OCI-LY1 (cell line): ENCODE measurements at regions not wholly inside any gene's neighbourhood (a gene's known extent, or its start where the extent isn't known, plus 50 kb on each side); places are given as distances from the start of the nearest gene placed in this dataset.
"Not testable (repeated sequence)": the region's sequence is repeated elsewhere in the genome, so short reads cannot be mapped to it uniquely, and the experiment has no call there.

ENCODE experiments used
- H2AFZ ChIP-seq: fragments of 200-600 bp; sonication (generic), shearing (Covaris generic); 2 replicates; pipeline ENCODE4 v1.6.0; 2014; ENCODE audit warnings: antibody characterized with exemption, mild to moderate bottlenecking, low read length
- H3F3A ChIP-seq: fragments of 200-600 bp; sonication (generic), shearing (Covaris generic); 2 replicates; pipeline ENCODE4 v1.6.0; 2014; ENCODE audit warnings: mild to moderate bottlenecking, antibody characterized with exemption, low read length, moderate library complexity; ENCODE audit not compliant: insufficient read depth
- H3K27ac ChIP-seq: fragments of 200-600 bp; sonication (generic); 2 replicates; pipeline ENCODE4 v1.5.1; 2014; ENCODE audit warnings: low read length, mixed run types, mild to moderate bottlenecking, low read depth; ENCODE audit not compliant: poor library complexity, severe bottlenecking
- H3K27me3 ChIP-seq: fragments of 200-600 bp; sonication (generic); 2 replicates; pipeline ENCODE4 v1.6.0; 2014; ENCODE audit warnings: antibody characterized with exemption, mild to moderate bottlenecking, low read length, moderate library complexity; ENCODE audit not compliant: insufficient read depth
- H3K36me3 ChIP-seq: fragments of 200-600 bp; sonication (generic); 2 replicates; pipeline ENCODE4 v1.6.1; 2014; ENCODE audit warnings: mild to moderate bottlenecking, antibody characterized with exemption, low read length, moderate library complexity, mixed read lengths; ENCODE audit not compliant: insufficient read depth
- H3K4me1 ChIP-seq: fragments of 200-600 bp; sonication (generic); 2 replicates; pipeline ENCODE4 v1.5.1; 2014; ENCODE audit warnings: mild to moderate bottlenecking, low read length, moderate library complexity; ENCODE audit not compliant: insufficient read depth, severe bottlenecking
- H3K4me2 ChIP-seq: fragments of 200-600 bp; sonication (generic), shearing (Covaris generic); 2 replicates; pipeline ENCODE4 v1.6.1; 2014; ENCODE audit warnings: low read length
- H3K4me3 ChIP-seq: fragments of 200-600 bp; sonication (generic); 2 replicates; pipeline ENCODE4 v1.5.1; 2014; ENCODE audit warnings: low read length, low read depth, mild to moderate bottlenecking, mixed read lengths; ENCODE audit not compliant: poor library complexity, severe bottlenecking
- H3K79me2 ChIP-seq: fragments of 200-600 bp; shearing (Covaris generic); 2 replicates; pipeline ENCODE4 v1.6.1; 2016; ENCODE audit warnings: mixed run types, low read length, mixed read lengths; ENCODE audit not compliant: insufficient read depth
- H3K9ac ChIP-seq: fragments of 200-600 bp; sonication (generic), shearing (Covaris generic); 2 replicates; pipeline ENCODE4 v1.6.1; 2014; ENCODE audit warnings: mild to moderate bottlenecking, low read length, mixed read lengths
- H3K9me2 ChIP-seq: fragments of 200-600 bp; sonication (generic), shearing (Covaris generic); 2 replicates; pipeline ENCODE4 v1.6.1; 2014; ENCODE audit warnings: low read depth, mild to moderate bottlenecking, low read length, mixed read lengths
- H3K9me3 ChIP-seq: fragments of 200-600 bp; shearing (Covaris generic); 2 replicates; pipeline ENCODE4 v1.6.1; 2014; ENCODE audit warnings: low read length, mixed read lengths
- H4K20me1 ChIP-seq: fragments of 200-600 bp; sonication (generic), shearing (Covaris generic); 2 replicates; pipeline ENCODE4 v1.6.0; 2016; ENCODE audit warnings: mild to moderate bottlenecking, low read length; ENCODE audit not compliant: insufficient read depth
- CTCF ChIP-seq: fragments of 200-600 bp; sonication (generic), shearing (Covaris generic); IDR thresholded peaks from 2 replicates; pipeline ENCODE4 v1.5.1; 2017; ENCODE audit warnings: mild to moderate bottlenecking, antibody characterized with exemption, low read length, moderate library complexity, mixed read lengths
- EZH2 ChIP-seq: fragments of 200-600 bp; sonication (generic), shearing (Covaris generic); IDR thresholded peaks from 2 replicates; pipeline ENCODE4 v1.8.0; 2017; ENCODE audit warnings: borderline replicate concordance, mixed run types, mild to moderate bottlenecking, antibody characterized with exemption, low read length, moderate library complexity, mixed read lengths

GRCh38 chr6:9025796-9026394 lies 590.5 kb upstream of the SLC35B3 start:
- Histone ChIP-seq H3K9ac (no peak overlapping the region), H3K27me3 (no peaks in the 10 kb centered on the region), H3K27ac (no peak overlapping the region), H3K9me2 (no peaks in the 10 kb centered on the region; the same call in 1 of the 2 replicates), H3K4me3 (no peak overlapping the region), H2AFZ (no peak overlapping the region), H3K36me3 (no peaks in the 10 kb centered on the region), H3F3A (no peaks in the 10 kb centered on the region), H3K4me2 (no peak overlapping the region), H3K79me2 (no peaks in the 10 kb centered on the region), H3K9me3 (no peaks in the 10 kb centered on the region), H3K4me1 (no peaks in the 10 kb centered on the region), H4K20me1 (no peaks in the 10 kb centered on the region)
- TF ChIP-seq CTCF (no peak), EZH2 (no peak)

- Histone ChIP-seq H2AFZ (no peak overlapping the region), H3K36me3 (no peaks in the 10 kb centered on the region), H3F3A (no peaks in the 10 kb centered on the region), H3K4me2 (no peak overlapping the region), H3K4me3 (no peak overlapping the region), H3K79me2 (no peaks in the 10 kb centered on the region), H3K27ac (no peak overlapping the region), H3K9me2 (no peaks in the 10 kb centered on the region; the same call in 1 of the 2 replicates), H3K9me3 (no peaks in the 10 kb centered on the region), H3K27me3 (no peaks in the 10 kb centered on the region), H4K20me1 (no peaks in the 10 kb centered on the region), H3K4me1 (no peaks in the 10 kb centered on the region), H3K9ac (no peak overlapping the region)
- TF ChIP-seq CTCF (no peak), EZH2 (no peak)
Observed at GRCh38 chr6:9025228-9025627, 589.9 kb upstream of the SLC35B3 start.

- not testable (repeated sequence) for H3K9ac ChIP-seq, H3K36me3 ChIP-seq, H3K4me1 ChIP-seq, H3F3A ChIP-seq, H3K27me3 ChIP-seq, H3K79me2 ChIP-seq, H3K4me2 ChIP-seq, H2AFZ ChIP-seq, H3K27ac ChIP-seq, H3K4me3 ChIP-seq, H3K9me2 ChIP-seq, H3K9me3 ChIP-seq, H4K20me1 ChIP-seq
Observed at GRCh38 chr6:9024246-9024645, 588.9 kb upstream of the SLC35B3 start.

GRCh38 chr6:9020001-9020400 lies 584.7 kb upstream of the SLC35B3 start:
- Histone ChIP-seq H3K4me2 (no peak overlapping the region), H3K4me3 (no peak overlapping the region), H4K20me1 (no peaks in the 10 kb centered on the region), H3K9ac (no peak overlapping the region), H3K36me3 (no peaks in the 10 kb centered on the region), H3K27me3 (no peaks in the 10 kb centered on the region), H3K79me2 (no peaks in the 10 kb centered on the region), H3K9me3 (no peaks in the 10 kb centered on the region), H3K27ac (no peak overlapping the region), H3K4me1 (no peaks in the 10 kb centered on the region), H3K9me2 (no peaks in the 10 kb centered on the region; the same call in 1 of the 2 replicates), H3F3A (no peaks in the 10 kb centered on the region), H2AFZ (no peak overlapping the region)
- TF ChIP-seq EZH2 (no peak), CTCF (no peak)
